Hindlimb muscle (tissue), 1 donor: ENCODE measurements at regions not wholly inside any gene's neighbourhood (a gene's known extent, or its start where the extent isn't known, plus 50 kb on each side); places are given as distances from the start of the nearest gene placed in this dataset.

Experiments used
- DNase-seq: peaks from one replicate; pipeline ENCODE4 v3.0.0-alpha.2; 2013

- DNase-seq: no peak
Observed at GRCh38 chr3:31157047-31157694, 262.7 kb upstream of the GADL1 start.

- no peak for DNase-seq
Observed at GRCh38 chr3:31157893-31158620, 263.6 kb upstream of the GADL1 start.

- no peak for DNase-seq
Observed at GRCh38 chr3:31159331-31160039, 265.0 kb upstream of the GADL1 start.

- DNase-seq: no peak
Observed at GRCh38 chr3:31161889-31162288, 267.4 kb upstream of the GADL1 start.

GRCh38 chr3:31164381-31164780 is 269.9 kb upstream of the GADL1 start:
- no peak for DNase-seq

- DNase-seq: no peak
Observed at GRCh38 chr3:31165399-31165860, 271.0 kb upstream of the GADL1 start.

GRCh38 chr3:31166249-31166885 is 271.9 kb upstream of the GADL1 start:
- DNase-seq: no peak

- DNase-seq: no peak
Observed at GRCh38 chr3:31167666-31168065, 273.2 kb upstream of the GADL1 start.

- no peak for DNase-seq
Observed at GRCh38 chr3:31170932-31171670, 276.6 kb upstream of the GADL1 start.

GRCh38 chr3:31172336-31172735 is 277.9 kb upstream of the GADL1 start:
- no peak for DNase-seq

GRCh38 chr3:31173118-31173718 is 278.8 kb upstream of the GADL1 start:
- DNase-seq: no peak

GRCh38 chr3:31174079-31174478 is 279.6 kb upstream of the GADL1 start:
- no peak for DNase-seq

- no peak for DNase-seq
Observed at GRCh38 chr3:31176045-31176444, 281.6 kb upstream of the GADL1 start.

GRCh38 chr3:31178467-31178866 is 284.0 kb upstream of the GADL1 start:
- DNase-seq: no peak

GRCh38 chr3:31179768-31180167 is 285.3 kb upstream of the GADL1 start:
- DNase-seq: no peak

- DNase-seq: no peak
Observed at GRCh38 chr3:31180274-31180673, 285.8 kb upstream of the GADL1 start.

GRCh38 chr3:31181661-31182060 is 287.2 kb upstream of the GADL1 start:
- no peak for DNase-seq

- DNase-seq: no peak
Observed at GRCh38 chr3:31182661-31183060, 288.2 kb upstream of the GADL1 start.

GRCh38 chr3:31184261-31185061 is 290.0 kb upstream of the GADL1 start:
- no peak for DNase-seq

GRCh38 chr3:31185062-31185357 is 290.5 kb upstream of the GADL1 start:
- DNase-seq: no peak

GRCh38 chr3:31186041-31186440 is 291.6 kb upstream of the GADL1 start:
- DNase-seq: no peak
